Caco-2 (cell line): ENCODE measurements at regions not wholly inside any gene's neighbourhood (a gene's known extent, or its start where the extent isn't known, plus 50 kb on each side); places are given as distances from the start of the nearest gene placed in this dataset.
"Not testable (repeated sequence)": the region's sequence is repeated elsewhere in the genome, so short reads cannot be mapped to it uniquely, and the experiment has no call there.

Experiments used
- BruUV-seq: library from RNA; stranded (reverse); fragments of 400-500 nt; replicated peaks from 2 replicates; lab custom pipeline; 2021; lab: Mats Ljungman, UMichigan
- CTCF ChIA-PET: fragments of 300-600 bp; sonication (Branson Sonifier 250); formaldehyde crosslinking; loops from one replicate; lab custom pipeline; 2022; ENCODE audit warnings: antibody characterized with exemption; lab: Charles Lee
- POLR2A ChIA-PET: fragments of 300-600 bp; sonication (Branson Sonifier 250); formaldehyde crosslinking; loops from one replicate; lab custom pipeline; 2022; ENCODE audit warnings: antibody characterized with exemption; lab: Charles Lee
- DNase-seq, 2 experiments: peaks; one replicate each; pipeline versions ENCODE4 v3.0.0 to v3.0.0-alpha.2; 2020 to 2022
- H3K27me3 ChIP-seq: replicated peaks from 2 replicates; pipeline ENCODE4 v1.6.0; 2011; ENCODE audit warnings: low read length; ENCODE audit not compliant: control insufficient read depth, insufficient read depth
- H3K36me3 ChIP-seq: 2 replicates; pipeline ENCODE4 v1.5.1; 2011; ENCODE audit warnings: low read length; ENCODE audit not compliant: control insufficient read depth, insufficient read depth
- H3K4me1 ChIP-seq: fragments of 250-450 bp; sonication (Bioruptor Pico); 2 replicates; pipeline ENCODE4 v1.5.1; 2020; ENCODE audit warnings: mild to moderate bottlenecking
- H3K4me3 ChIP-seq: 2 replicates; pipeline ENCODE4 v1.5.1; 2011; ENCODE audit warnings: low read depth, mild to moderate bottlenecking, control low read depth, low read length
- H3K9me3 ChIP-seq: fragments of 250-450 bp; sonication (Bioruptor Pico); 2 replicates; pipeline ENCODE4 v1.5.1; 2020; ENCODE audit warnings: mild to moderate bottlenecking, moderate library complexity
- H3K27ac Mint-ChIP-seq: one replicate; pipeline ENCODE4 v1.8.0; 2022; ENCODE audit warnings: mixed read lengths; ENCODE audit not compliant: unreplicated experiment
- H3K27me3 Mint-ChIP-seq: one replicate; pipeline ENCODE4 v1.8.0; 2022; ENCODE audit warnings: mixed read lengths; ENCODE audit not compliant: insufficient read depth, unreplicated experiment
- H3K36me3 Mint-ChIP-seq: one replicate; pipeline ENCODE4 v1.8.0; 2022; ENCODE audit warnings: mild to moderate bottlenecking, mixed read lengths; ENCODE audit not compliant: insufficient read depth, unreplicated experiment
- H3K4me1 Mint-ChIP-seq: one replicate; pipeline ENCODE4 v1.8.0; 2022; ENCODE audit warnings: low read depth, mixed read lengths; ENCODE audit not compliant: unreplicated experiment
- H3K4me3 Mint-ChIP-seq: one replicate; pipeline ENCODE4 v1.8.0; 2022; ENCODE audit warnings: mild to moderate bottlenecking, moderate library complexity, mixed read lengths; ENCODE audit not compliant: unreplicated experiment
- H3K9me3 Mint-ChIP-seq: one replicate; pipeline ENCODE4 v1.8.0; 2022; ENCODE audit warnings: mixed read lengths; ENCODE audit not compliant: unreplicated experiment
- intact Hi-C: fragments of 100-400 bp; cut with micrococcal nuclease; formaldehyde crosslinking; loops from one replicate; pipeline ENCODE4 v1.10.0; 2022; ENCODE audit not compliant: unreplicated experiment
- TF ChIP-seq, protein P1 (sequence below), 2 experiments: fragments of 200-600 bp in 1 of 2; IDR thresholded peaks; 1 replicate in 1 of 2; 2 replicates in 1 of 2; pipeline versions ENCODE4 v1.5.1 to v1.8.0; 2011 to 2022; ENCODE audit warnings: antibody characterized with exemption in 1 of 2, control low read depth in 1 of 2, inconsistent platforms in 1 of 2, low read depth in 1 of 2, low read length in 1 of 2, mild to moderate bottlenecking in 1 of 2, moderate library complexity in 1 of 2; ENCODE audit not compliant: insufficient read depth in 1 of 2, severe bottlenecking in 1 of 2, unreplicated experiment in 1 of 2

- Histone ChIP-seq H3K27me3 (no peaks in the 10 kb centered on the region), H3K9me3 (no peaks in the 10 kb centered on the region), H3K36me3 (no peaks in the 10 kb centered on the region), H3K4me1 (no peaks in the 10 kb centered on the region), H3K4me3 (no peak overlapping the region)
- no peak overlapping the region for H3K4me3 Mint-ChIP-seq
- CTCF ChIA-PET, result no interaction called here
- POLR2A ChIA-PET, result no interaction called here
- intact Hi-C loops, result no loop called here
- BruUV-seq, result no TSS peak
- no peak overlapping the region for H3K27ac Mint-ChIP-seq
- no peaks in the 10 kb centered on the region for H3K36me3 Mint-ChIP-seq
- H3K27me3 Mint-ChIP-seq, result no peaks in the 10 kb centered on the region
- no peaks in the 10 kb centered on the region for H3K9me3 Mint-ChIP-seq
- TF ChIP-seq, protein P1, sequence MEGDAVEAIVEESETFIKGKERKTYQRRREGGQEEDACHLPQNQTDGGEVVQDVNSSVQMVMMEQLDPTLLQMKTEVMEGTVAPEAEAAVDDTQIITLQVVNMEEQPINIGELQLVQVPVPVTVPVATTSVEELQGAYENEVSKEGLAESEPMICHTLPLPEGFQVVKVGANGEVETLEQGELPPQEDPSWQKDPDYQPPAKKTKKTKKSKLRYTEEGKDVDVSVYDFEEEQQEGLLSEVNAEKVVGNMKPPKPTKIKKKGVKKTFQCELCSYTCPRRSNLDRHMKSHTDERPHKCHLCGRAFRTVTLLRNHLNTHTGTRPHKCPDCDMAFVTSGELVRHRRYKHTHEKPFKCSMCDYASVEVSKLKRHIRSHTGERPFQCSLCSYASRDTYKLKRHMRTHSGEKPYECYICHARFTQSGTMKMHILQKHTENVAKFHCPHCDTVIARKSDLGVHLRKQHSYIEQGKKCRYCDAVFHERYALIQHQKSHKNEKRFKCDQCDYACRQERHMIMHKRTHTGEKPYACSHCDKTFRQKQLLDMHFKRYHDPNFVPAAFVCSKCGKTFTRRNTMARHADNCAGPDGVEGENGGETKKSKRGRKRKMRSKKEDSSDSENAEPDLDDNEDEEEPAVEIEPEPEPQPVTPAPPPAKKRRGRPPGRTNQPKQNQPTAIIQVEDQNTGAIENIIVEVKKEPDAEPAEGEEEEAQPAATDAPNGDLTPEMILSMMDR (IDR thresholded peaks at IDR 0.05; ENCODE audit: insufficient read depth in 1 of 2, low read depth in 1 of 2, low read length in 1 of 2, severe bottlenecking in 1 of 2, unreplicated experiment in 1 of 2), result no peak
- H3K4me1 Mint-ChIP-seq, result no peaks in the 10 kb centered on the region
- no peak for DNase-seq
Measured at GRCh38 chr6:121627761-121628160, 192.3 kb downstream of the GJA1 start.

GRCh38 chr6:121630716-121631115 is 195.3 kb downstream of the GJA1 start:
- Mint-ChIP-seq H3K4me3 (no peak overlapping the region), H3K36me3 (no peaks in the 10 kb centered on the region), H3K27ac (no peak overlapping the region), H3K4me1 (no peaks in the 10 kb centered on the region), H3K27me3 (no peaks in the 10 kb centered on the region), H3K9me3 (peaks cover 5% of the 10 kb centered on the region)
- Histone ChIP-seq H3K4me1 (peaks cover 6% of the 10 kb centered on the region; the same call in 1 of the 2 replicates), H3K36me3 (no peaks in the 10 kb centered on the region), H3K4me3 (no peak overlapping the region), H3K27me3 (no peaks in the 10 kb centered on the region), H3K9me3 (no peaks in the 10 kb centered on the region)
- no TSS peak for BruUV-seq
- DNase-seq, result no peak
- TF ChIP-seq, protein P1 (IDR thresholded peaks at IDR 0.05; ENCODE audit: insufficient read depth in 1 of 2, low read depth in 1 of 2, low read length in 1 of 2, severe bottlenecking in 1 of 2, unreplicated experiment in 1 of 2), result no peak
- CTCF ChIA-PET, result no interaction called here
- POLR2A ChIA-PET, result no interaction called here
- intact Hi-C loops, result no loop called here

DNA sequence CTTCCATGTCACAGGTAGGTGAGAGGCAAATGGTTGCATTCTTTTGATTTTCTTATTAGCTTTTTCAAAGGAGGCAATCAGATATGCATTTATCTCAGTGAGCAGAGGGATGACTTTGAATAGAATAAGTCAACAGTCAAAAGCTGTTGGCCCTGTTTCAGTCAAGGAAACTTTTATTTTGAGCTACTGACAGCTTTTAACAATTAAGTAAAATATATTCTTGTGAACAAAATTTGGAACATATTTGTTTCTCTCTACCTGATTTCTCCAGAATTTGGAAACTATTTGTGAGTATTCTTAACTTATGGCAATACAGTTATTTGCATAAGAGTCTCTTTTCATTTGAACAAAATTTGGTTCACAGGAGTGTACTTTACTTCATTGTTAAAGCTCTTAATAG is 196.3 kb downstream of the GJA1 start:
- H3K9me3 ChIP-seq, BruUV-seq, H3K4me1 Mint-ChIP-seq, intact Hi-C loops, H3K36me3 ChIP-seq, H3K27me3 Mint-ChIP-seq, H3K4me3 Mint-ChIP-seq, CTCF ChIA-PET, POLR2A ChIA-PET, H3K4me1 ChIP-seq, H3K4me3 ChIP-seq, H3K27ac Mint-ChIP-seq, DNase-seq, H3K36me3 Mint-ChIP-seq, H3K27me3 ChIP-seq: not testable (repeated sequence)
- H3K9me3 Mint-ChIP-seq, result peaks cover 13% of the 10 kb centered on the region

DNA sequence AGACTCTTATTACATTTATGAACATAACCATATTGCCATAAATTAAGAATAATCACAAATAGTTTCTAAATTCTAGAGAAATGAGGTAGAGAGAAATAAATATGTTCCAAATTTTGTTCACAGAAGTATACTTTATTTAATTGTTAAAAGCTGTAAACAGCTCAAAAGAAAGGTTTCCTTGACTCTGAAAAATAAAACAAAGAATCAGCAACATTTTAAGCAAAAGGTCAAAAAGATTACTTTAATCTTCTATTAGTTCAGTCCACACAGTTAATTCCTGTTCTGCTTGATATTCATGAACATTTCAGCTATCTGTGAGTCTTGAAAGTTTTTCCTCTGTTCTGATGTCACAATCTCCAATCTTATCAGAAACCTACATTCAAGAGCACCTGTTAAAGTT is 197.9 kb downstream of the GJA1 start:
- TF ChIP-seq, protein P1 (IDR thresholded peaks at IDR 0.05; ENCODE audit: insufficient read depth in 1 of 2, low read depth in 1 of 2, low read length in 1 of 2, severe bottlenecking in 1 of 2, unreplicated experiment in 1 of 2), result no peak
- intact Hi-C loops, result no loop called here
- H3K9me3 ChIP-seq, result no peaks in the 10 kb centered on the region
- ChIA-PET CTCF (no interaction called here), POLR2A (no interaction called here)
- H3K27me3 ChIP-seq, result no peaks in the 10 kb centered on the region
- DNase-seq, result no peak
- H3K4me1 Mint-ChIP-seq, result no peaks in the 10 kb centered on the region
- H3K27ac Mint-ChIP-seq, result no peak overlapping the region
- H3K4me3 Mint-ChIP-seq, result no peak overlapping the region
- H3K4me3 ChIP-seq, result no peak overlapping the region
- H3K4me1 ChIP-seq, result peaks cover 6% of the 10 kb centered on the region; the same call in 1 of the 2 replicates
- no peaks in the 10 kb centered on the region for H3K36me3 ChIP-seq
- no peaks in the 10 kb centered on the region for H3K27me3 Mint-ChIP-seq
- H3K36me3 Mint-ChIP-seq, result no peaks in the 10 kb centered on the region
- H3K9me3 Mint-ChIP-seq, result peaks cover 18% of the 10 kb centered on the region
- no TSS peak for BruUV-seq

GRCh38 chr6:121634586-121634985 is 199.1 kb downstream of the GJA1 start:
- DNase-seq, BruUV-seq, H3K27me3 Mint-ChIP-seq, intact Hi-C loops, H3K4me1 ChIP-seq, H3K4me3 ChIP-seq, CTCF ChIA-PET, H3K36me3 Mint-ChIP-seq, H3K4me1 Mint-ChIP-seq, H3K4me3 Mint-ChIP-seq, H3K27me3 ChIP-seq, H3K9me3 ChIP-seq, H3K36me3 ChIP-seq, POLR2A ChIA-PET, H3K27ac Mint-ChIP-seq: not testable (repeated sequence)
- peaks cover 18% of the 10 kb centered on the region for H3K9me3 Mint-ChIP-seq
